HG03521 (cell line): ENCODE measurements at regions not wholly inside any gene's neighbourhood (a gene's known extent, or its start where the extent isn't known, plus 50 kb on each side); places are given as distances from the start of the nearest gene placed in this dataset.

Experiments
- ATAC-seq: cut with Tn5 transposase; IDR thresholded peaks from one replicate; pipeline ENCODE4 v1.9.1; 2021; ENCODE audit warnings: mild to moderate bottlenecking, moderate library complexity; ENCODE audit not compliant: unreplicated experiment

DNA sequence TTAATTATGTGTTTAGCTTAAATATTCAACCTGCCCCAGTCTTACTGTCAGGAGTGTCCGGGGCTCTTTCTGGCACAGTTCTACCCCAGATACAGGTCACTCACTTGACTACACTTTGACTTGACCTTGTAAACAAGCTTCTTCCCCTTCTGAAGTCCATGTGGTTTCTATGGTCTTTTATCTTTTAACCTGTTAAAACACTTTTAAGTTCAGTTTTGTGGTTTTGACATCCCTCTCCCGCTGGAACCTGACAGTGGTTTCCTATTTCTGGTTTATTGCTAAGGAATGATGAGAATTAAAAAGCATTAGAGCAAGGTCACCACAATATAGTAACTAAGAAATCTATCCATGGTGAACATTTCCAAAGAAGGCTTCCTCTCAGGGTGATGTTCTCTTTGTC, 300.1 kb downstream of the TMEM167A start:
- no peak for ATAC-seq

DNA sequence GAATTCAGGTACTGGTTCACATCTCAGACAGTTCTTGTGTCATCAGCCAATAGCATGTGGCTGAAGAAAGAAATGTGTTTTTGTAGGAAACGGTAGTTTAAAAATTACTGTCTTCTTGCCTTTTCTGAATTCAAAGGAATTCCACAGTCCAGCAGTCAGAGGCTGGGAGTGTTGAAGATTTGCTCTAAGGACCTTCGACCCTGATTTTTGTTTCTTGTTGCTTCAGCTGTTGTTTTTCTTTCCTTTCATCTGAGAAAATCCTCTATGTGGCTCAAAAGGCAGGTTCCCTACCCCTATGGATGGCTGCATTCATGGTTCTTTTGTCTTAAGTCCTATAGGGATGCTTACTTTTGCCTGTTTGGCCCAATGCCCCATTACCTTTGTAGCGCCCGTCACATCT, 304.9 kb downstream of the TMEM167A start:
- ATAC-seq, result no peak

- ATAC-seq, result no peak
Measured at GRCh38 chr5:82766206-82766605, 311.0 kb downstream of the TMEM167A start.

DNA sequence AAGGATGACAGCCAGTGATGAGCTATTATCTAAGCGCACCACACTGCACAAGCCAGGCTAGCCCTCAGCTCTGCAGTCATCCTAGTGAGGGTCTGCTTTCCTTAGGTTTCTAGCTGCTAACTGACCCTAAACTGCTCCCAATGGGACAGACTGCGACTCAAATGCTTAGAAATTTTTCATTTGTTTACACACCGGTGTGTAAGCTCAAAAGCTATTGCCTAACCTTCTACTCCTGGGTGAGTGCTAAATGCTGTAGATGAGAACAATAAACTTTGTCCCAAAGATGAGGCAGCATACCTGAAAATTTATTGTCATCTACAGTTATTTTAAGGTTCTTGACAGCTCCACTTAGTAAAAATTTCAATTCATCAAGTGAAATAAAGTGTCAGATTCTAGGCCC, 311.4 kb downstream of the TMEM167A start:
- ATAC-seq, result no peak

DNA sequence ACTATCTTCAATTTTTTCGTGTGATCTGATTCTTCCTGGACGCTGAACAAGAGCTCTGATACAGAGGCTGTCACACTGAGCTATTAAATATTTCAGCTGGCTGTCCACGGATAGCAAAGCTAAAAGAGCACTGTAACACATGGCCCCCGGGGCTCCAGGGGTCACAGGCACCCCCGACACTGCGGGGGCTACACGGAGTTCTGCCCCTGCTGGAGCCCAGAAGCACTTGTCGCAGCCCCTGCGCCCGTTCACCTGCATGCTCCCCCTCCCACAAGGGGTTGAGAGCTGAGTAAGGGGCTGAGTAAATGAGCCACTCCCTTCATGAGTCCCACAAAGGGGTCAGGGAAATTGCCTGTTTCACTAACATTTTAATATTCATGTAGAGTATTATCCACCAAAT, 316.3 kb downstream of the TMEM167A start:
- ATAC-seq, result no peak

DNA sequence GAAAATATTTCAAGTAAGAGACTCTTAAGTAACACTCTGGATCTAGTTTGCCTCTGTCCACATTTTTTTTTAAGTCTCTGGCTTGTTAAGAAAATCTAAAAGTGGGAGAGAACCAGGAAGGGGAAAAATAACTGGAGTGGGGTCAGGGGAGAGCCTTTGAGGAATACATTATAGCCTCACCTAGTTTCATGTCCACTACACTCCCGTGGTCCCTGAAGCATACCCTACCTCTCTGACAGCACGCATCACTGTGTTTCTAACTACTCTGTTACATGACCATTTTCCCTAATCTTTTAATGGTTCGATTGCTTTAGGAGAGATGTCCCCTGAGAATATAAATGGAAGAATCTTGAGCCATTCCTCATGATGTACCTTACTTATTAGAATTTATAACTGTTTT, 318.3 kb downstream of the TMEM167A start:
- no peak for ATAC-seq

DNA sequence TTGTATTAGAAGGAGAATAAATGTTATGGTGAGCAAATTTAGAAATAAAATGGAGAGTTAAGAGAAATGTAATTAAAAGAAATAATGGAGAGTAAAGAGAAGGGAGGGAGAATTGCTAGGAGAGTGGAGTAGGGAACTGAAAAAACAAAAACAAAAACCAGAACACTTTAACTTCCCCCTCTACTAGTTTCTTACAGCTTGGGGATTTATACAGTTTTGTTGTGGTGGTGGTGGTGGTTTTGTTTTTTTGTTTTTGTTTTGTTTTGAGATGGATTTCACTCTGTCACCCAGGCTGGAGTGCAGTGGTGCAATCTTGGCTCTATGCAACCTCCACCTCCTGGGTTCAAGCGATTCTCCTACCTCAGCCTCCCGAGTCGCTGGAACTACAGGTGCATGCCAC, 322.4 kb downstream of the TMEM167A start:
- ATAC-seq, result peak; percentile 83

- no peak for ATAC-seq
Measured at GRCh38 chr5:82754036-82754746, 323.0 kb downstream of the TMEM167A start.

GRCh38 chr5:82753374-82753773, 323.8 kb downstream of the TMEM167A start:
- no peak for ATAC-seq

- ATAC-seq, result no peak
Measured at GRCh38 chr5:82749461-82749820, 327.8 kb downstream of the TMEM167A start.

DNA sequence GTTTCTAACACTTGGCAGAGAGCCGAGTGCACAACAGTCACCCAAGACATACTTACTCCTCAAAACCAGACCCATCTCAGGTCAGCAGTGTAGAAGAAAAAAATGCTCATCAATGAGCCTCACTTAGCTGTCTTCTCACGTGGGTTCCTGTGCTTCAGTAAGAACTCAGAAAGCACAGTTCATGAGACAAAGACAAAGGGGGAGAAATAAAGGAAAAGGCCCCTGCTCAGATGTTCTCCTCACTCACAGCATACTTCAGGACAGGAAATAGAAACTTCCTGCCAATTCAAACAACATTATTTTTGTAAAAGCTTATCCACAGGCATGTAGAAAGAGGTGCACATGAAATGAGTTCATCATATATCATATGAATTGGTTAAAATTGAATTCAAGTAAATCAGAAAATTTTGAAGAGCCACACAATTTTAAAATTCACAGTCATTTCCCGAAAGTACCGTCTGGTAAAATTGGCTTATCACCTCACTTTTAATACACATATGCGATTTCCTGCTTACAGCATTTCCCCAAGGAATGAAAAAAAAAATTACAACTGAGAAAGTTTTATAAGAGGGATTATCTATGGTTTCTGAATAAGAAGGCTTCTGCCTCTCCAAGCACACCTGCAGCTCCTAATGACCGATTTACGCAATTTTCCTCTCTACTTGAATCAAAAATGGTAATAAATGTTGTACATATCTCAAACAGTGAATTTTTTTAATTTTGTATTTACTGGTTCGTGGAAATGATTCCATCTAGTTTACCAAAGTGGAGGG, 328.3 kb downstream of the TMEM167A start:
- ATAC-seq, result no peak

DNA sequence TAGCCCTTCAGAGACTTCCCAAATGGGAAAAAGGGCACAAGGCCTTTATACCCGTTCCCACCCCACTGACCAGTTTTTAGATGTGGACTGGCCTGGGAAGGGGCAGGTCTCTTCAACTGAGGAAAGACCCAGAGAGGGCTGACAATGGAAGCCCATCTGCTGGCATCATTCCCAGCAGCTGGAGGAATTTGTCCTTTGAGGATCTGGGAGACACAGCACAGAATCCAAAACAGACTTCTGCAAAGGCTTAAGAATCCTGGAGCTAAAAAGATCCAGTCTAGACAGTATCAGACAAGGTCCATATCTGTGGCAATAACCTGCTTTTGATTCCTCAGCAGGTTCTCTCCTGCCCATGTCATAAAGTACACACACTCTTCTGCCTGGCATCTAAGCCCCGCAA, 329.2 kb downstream of the TMEM167A start:
- ATAC-seq, result no peak

DNA sequence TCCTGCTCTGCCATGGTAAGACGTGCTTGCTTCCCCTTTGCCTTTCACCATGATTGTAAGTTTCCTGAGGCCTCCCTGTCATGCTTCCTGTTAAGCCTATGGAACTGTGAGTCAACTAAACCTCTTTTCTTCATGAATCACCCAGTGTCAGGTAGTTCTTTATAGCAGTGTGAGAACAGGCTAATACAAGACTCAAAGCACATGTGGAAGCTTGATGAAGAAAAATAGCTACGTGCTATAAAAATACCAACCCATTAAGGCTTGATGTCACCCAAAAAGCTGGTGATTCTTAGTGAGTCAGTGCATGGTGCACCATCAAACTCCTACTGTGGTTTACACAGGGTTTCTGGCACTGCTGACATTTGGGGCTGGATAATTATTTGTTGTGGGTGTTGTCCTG, 332.2 kb downstream of the TMEM167A start:
- ATAC-seq, result no peak

DNA sequence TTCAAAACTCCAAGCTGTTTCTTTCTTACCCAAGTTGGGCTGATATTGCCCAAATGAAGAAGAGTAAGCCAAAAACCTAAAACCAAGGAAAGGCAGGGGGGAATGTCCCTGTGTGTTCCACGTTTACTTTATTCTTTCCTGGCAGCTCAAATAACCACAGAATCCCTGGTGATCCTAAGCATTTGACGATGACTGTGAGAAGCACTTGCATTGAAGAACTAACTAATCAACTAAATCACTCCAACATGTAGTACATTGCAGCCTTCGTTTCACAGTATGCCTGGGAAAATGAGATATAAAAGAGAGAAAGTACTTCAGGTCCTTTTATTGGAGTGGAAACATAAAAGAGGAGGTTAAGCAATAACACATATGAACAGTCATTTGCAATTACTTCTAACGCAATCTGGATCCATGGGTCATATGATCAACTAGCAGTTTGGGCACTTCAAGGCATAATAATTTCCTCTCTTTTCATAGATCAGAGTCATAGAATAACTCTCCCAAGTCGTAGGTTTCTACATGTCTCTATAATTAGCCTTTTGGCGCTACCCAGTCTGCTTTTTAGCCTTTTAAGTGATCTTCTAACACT, 338.4 kb downstream of the TMEM167A start:
- ATAC-seq, result no peak

DNA sequence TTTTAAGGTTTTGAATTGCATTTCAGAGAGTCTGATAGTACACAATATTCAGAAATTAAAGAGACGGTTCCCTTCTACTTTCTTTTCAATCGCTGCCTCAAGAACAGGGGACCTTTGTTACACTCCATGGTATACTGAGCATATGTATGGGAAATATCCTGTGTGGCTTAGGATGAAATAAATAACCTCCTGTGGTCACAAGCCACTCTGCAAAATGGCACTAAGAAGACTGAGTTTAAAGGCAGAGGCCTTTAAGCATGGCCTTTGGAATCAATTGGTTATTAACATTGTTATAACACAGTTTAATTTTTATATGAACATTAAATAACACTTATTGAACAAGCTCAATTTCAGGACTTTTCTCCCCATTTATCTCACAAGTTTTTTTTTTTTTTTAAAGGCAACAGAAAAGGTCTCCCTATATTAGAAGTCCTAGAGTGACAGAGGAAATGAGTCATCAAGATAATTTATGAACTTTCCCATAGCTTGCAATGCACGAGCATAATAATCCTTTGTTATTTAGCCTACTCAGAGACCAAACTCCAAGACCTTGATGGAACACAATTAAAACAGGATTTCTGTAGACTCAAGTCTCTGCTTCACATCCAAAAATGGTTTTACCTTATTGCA, 341.9 kb downstream of the TMEM167A start:
- ATAC-seq, result no peak

DNA sequence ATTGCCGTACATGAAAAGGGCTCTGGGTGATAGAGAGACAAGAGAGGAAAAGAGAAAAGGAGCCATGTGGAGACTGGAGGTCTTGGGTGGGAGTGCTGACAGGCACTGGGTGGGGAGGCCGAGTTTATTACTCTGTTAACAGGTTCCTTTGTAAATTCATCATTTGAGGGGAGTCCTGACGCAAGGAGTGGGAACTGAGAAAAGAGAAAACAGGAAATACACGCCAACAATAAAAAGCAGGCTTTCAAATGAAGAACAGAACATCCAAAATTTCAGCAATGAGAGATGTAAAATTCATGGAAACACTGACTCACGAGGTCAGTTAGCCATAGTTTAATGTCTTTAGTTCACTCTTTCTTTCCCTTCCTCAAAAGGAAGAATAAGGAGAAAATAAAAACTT, 342.8 kb downstream of the TMEM167A start:
- ATAC-seq, result no peak

GRCh38 chr5:82730913-82731312, 346.3 kb downstream of the TMEM167A start:
- no peak for ATAC-seq

GRCh38 chr5:82728926-82729702, 348.1 kb downstream of the TMEM167A start:
- ATAC-seq, result no peak

GRCh38 chr5:82723168-82723567, 354.0 kb downstream of the TMEM167A start:
- ATAC-seq, result no peak

DNA sequence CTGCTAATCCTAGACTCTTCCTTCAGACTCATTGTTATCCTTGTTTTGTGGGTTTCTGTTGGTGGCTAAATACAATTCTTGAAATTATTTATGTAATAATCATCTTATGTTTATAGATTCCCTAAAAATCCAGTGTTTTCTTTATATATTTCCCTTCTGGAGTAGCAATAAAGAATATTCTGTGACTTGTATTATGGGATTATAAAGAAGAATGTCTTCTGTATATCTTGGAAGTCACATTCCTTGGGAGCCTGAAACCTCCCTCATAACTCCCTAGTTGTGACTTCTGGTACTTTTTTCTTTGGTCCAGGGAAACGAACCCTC, 356.1 kb downstream of the TMEM167A start:
- no peak for ATAC-seq
